Panc1 (cell line): ENCODE measurements at regions not wholly inside any gene's neighbourhood (a gene's known extent, or its start where the extent isn't known, plus 50 kb on each side); places are given as distances from the start of the nearest gene placed in this dataset.

Source experiments
- CTCF ChIP-seq: fragments of 450-650 bp; IDR thresholded peaks from 2 replicates; pipeline ENCODE4 v1.5.1; 2017; ENCODE audit warnings: mild to moderate bottlenecking
- POLR2AphosphoS5 ChIP-seq: IDR thresholded peaks from 2 replicates; pipeline ENCODE4 v1.6.1; 2012; ENCODE audit warnings: mild to moderate bottlenecking, low read depth, low read length, moderate library complexity
- TCF7L2 ChIP-seq: IDR thresholded peaks from 2 replicates; pipeline ENCODE4 v1.6.1; 2011; ENCODE audit warnings: mild to moderate bottlenecking, low read depth, low read length, inconsistent platforms

GRCh38 chr5:54887663-54888062, 97.7 kb downstream of the ESM1 start:
- TF ChIP-seq CTCF (no peak), POLR2AphosphoS5 (no peak), TCF7L2 (no peak)
